ENCODE measurements at regions not wholly inside any gene's neighbourhood (a gene's known extent, or its start where the extent isn't known, plus 50 kb on each side); places are given as distances from the start of the nearest gene placed in this dataset.

DNA sequence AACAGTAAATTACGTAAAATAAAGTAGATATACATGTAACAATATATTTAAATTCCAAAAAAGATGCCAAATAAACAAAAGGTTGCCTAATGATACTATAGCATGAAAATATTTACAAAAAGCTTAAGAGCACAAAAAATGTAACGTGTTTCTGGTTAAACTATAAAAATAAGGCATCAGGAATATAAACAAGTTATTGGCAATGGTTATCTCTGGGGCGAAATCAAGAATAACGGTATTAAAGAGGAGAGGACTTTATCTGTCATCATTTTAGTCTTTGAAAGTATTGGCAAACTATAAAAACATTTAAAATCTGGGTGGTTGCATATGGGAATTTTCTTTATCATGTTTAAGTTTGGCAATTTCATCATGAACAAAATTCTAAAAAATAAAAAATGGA lies 1599.2 kb downstream of the MAT2B start:
- no peak for DNase-seq (ENCODE audit: low spot score)

DNA sequence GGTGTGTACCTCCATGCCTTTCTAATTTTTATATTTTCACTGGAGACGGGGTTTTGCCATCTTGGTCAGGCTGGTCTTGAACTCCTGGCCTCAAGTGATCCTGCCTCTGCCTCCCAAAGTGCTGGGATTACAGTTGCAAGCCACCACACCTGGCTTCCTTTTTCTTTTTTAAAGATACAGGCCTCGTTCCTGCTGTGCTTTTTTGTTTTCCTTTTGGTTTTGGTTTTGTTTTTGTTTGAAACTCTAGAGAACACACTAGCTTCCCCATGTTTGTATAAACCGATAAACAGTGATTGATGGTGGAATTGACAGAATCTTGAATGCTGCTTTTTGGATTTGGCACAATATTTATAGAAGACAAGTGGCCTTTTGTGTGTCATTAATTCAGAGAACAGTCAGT lies 1603.4 kb downstream of the MAT2B start:
- no peak for DNase-seq (ENCODE audit: low spot score)

DNA sequence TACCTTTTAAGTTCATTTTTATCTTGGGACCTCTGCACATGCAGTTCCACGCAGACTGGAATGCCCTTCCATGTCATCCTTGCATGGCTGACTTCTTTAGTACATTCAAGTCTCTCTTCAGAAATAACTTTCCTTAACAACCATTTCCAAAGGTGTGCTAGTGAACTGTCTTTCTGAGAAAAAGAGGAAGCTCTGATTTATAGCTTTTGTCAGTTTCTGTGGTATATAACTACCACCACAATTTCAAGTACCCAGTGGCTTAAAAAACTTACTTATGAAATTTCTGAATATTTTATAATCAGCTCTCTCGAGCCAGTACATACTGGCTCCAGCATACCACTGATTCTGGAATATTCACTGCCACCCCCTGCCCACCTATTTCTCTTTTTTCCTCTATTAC lies 1613.8 kb downstream of the MAT2B start:
- no peak for DNase-seq (ENCODE audit: low spot score)

DNA sequence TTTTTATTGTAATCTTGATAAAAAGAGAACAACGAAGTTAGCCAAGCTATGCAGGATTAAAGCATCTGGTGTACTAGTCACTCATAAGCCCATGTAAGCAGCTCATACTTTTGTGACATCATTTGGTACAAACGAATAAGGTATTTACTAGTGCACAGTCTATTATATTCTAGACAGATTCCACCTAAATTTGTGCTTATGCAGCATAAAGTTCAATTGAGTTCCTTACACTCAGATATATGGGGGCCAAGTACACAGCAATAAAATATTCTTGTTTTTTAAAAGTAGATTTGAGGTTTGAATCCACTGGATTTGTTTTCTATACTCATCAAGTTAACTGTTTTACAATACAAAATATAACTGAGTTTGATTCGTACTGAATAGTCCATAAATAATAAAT lies 1621.2 kb downstream of the MAT2B start:
- DNase-seq (ENCODE audit: low spot score): no peak

DNA sequence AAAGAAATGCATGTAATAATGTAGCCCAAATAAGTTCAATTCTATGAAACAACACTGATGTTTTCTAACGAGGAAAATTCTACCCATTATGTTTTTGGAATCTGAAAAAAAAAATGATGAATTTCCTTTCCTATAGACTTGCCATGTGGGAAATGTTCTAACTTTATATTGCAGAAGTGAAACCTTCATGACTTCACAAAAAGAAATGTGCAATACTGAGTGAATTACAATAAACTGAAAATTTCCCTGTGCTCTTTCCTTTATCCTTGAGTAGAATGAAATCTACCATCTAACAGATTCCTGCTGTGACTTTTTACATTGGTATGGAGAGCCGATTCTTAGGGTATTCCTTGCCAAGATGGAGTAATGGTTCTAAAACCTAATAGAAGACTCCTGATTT lies 1622.5 kb downstream of the MAT2B start:
- no peak for DNase-seq (ENCODE audit: low spot score)

DNA sequence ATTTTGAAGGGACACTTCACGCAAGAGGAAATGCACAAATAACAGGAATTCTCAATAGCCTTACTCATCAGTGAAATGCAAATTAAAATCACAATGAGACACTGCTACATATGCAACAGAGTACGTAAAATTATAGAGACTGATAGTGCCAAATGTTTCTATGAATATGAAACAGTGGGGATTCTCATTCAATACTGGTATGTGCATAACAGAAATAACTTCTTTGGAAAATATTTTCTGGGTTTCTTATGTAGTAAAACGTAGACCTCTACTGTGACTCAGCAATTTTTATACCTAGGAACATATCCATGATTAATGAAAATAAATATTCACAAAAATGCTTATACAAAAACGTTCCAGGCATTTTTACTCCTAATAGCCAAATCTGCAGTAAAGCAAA lies 1625.2 kb downstream of the MAT2B start:
- no peak for DNase-seq (ENCODE audit: low spot score)

DNA sequence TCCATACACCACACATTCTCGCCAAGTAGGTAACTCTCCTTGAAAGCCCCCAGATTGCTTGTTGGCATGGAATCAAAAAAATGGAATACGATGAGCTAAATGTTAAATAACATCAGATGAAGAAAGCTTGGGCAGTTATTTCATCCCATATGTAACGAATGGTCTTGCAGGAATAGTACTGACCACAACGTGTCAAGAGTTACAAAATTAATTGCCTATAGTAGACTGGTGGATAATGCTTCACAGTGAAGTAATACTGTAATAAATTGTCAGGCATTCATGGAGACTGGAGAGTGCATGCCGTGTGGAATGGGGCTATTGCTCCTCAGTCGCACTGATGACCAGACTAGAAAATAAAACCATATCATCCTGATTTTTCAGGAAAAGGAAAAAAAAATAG lies 1628.7 kb downstream of the MAT2B start:
- DNase-seq (ENCODE audit: low spot score): no peak

DNA sequence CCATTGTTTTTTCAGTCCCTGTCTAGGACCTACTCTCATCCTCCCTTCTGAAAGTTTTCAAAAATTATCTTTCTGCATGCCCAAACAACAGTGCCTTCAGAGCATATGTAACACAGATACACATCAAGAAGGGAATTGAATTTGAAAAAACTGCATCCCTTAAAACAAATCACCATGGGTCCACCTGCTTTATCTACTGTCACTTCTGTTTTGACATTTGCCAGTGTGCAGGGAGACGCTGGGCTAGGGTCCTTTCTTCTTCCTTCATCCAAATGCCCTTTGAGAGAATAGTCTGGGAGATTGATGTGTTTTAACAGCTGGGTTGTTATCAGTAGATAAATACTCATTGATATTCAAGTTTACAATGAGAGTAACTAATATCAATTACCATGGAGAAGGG lies 1630.1 kb downstream of the MAT2B start:
- DNase-seq (ENCODE audit: low spot score): no peak

DNA sequence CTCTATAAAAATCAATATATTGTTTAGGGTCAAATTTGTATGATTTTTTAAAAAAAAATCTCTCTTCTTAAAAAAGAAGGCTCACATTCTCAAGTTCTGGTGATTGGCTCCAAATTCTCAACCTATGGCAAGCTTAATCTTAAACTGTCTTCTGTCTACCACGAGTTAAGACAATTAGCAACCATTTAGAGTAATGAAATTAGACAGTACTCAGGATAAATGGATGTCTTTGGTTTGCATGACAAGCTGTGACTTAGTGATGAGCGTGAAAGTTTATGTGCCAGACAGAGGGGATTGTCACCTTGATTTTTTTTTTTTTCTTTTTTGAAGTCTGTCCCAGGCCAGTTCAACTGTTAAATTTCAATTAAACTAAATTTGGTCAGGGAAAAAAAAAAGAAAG lies 1632.3 kb downstream of the MAT2B start:
- no peak for DNase-seq (ENCODE audit: low spot score)

DNA sequence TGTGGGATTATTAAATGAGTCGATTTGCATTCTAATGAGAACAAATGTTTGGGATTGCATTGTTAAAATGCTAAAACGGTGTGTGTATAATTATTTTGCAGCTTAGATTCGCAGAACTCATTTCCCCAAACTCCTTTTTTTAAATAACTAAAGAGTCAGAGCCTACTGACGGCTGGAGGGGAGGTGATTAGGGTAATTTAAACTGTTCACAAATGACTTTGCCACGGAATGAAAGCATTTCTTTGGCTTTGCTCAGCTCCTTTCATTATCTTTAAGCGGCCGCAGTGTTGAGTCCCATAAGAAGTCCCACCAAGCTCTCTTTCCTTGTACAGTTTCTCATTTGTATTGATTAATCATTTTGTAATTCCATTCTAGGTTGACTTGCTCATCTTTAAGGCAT lies 1632.8 kb downstream of the MAT2B start:
- no peak for DNase-seq (ENCODE audit: low spot score)

DNA sequence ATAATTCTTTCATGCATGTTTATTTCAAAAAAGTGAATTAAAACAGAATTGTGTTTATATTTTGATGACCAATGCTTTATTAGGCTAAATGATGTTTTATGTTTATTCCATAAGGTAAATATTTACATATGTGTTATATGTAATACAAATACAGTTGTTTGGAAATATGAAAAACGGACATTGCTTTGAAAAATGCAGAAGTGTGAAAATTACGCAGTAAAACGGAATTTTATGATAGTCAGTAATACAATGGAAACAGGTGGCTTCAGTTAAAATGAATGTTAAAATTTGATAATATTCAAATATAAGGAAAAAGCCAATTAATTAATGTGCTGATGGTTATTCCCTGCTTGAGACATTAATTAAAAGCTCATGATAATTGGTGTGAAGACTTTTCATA lies 1633.8 kb downstream of the MAT2B start:
- no peak for DNase-seq (ENCODE audit: low spot score)

DNA sequence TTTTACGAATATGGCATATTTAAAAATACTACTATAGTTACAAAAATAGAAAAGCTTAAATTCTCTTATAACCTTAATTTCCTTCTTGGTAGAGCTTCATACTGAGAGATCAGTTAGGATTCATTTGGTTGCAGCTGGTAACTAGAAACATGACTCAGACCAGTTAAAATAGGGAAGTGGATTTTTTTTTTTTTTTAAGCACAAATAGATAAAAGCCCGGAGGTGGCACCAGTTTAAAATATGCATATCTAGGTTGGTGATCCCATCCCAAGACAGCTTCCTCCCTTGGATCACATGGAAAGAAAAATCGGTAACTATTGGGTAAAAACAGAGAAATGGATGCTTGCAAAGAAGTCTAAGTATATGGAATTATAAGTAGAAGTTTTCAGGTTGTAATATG lies 1634.3 kb downstream of the MAT2B start:
- no peak for DNase-seq (ENCODE audit: low spot score)

DNA sequence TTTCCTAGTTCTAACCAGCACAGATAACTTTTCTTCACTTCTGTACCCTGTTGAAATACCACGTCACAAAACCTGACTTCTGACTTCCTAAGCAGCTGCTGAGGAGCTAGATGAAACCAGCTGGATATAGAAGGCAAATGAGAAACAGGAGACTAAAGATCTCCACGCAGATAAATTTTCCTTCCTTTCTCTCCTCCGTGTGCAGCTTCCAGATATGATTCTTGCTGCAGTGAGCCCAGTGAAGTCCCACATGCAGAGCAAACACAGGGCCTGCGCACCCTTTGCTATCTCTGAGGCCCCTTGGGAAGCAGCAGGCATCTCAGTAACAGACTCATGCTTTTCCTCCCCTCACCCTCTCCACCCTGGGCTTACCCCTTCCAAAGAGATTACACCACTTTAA lies 1638.3 kb downstream of the MAT2B start:
- DNase-seq (ENCODE audit: low spot score): no peak

DNA sequence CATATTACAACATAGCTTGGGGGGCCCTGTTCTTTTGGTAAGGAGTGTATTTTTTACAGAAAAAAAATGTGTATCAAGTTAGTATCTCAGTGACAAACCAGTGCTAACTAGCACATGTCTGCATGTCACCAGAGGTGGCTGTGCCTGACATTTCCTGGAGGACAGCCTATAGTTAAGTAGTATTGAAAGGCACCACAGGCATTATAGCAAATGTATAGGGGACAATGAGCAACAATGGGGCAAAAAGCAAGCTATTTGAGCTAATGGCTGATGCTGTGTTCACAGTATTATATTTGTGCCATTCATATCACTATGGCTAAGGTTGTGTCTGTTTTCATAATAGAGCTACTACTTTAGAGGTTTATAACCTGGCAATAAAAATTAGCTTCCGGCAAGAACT lies 1644.0 kb downstream of the MAT2B start:
- no peak for DNase-seq (ENCODE audit: low spot score)

DNA sequence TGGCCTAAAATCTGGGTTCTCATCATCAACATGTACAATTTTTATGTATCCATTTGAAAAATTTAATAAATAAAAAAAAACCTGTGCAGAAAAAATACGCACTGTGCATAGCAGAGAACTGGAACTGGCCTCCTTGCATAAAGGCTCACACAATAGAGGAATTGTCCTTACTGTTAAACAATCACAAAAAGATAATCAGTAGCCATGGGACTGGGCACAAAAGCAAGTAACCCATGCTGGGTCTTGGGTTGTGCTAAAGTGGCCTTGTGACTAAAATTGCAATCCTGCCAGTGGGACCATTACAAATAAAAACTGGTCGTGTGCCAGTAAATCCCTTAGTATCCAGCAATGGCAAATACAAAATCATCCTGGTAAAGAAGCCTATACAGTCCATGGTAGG lies 1646.6 kb downstream of the MAT2B start:
- no peak for DNase-seq (ENCODE audit: low spot score)

DNA sequence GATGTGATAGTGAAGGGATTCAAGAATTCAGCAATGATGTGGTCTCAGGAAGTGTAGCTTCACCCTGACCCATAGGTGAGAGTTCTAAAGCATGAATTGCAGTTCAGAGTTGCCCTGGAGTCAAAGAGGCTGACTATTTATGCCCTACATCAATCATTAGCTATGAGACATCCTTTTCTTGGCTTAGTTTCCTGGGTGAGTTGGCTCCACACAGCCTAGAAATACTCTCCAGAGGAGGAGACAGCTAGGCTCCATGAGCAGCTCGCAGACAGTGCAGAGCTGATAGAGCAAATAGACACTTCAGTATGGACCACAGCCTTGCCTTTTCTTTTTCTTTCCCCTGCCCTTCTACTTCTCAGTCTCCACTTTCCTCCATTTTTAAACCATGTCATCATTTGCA lies 1651.8 kb downstream of the MAT2B start:
- no peak for DNase-seq (ENCODE audit: low spot score)

DNA sequence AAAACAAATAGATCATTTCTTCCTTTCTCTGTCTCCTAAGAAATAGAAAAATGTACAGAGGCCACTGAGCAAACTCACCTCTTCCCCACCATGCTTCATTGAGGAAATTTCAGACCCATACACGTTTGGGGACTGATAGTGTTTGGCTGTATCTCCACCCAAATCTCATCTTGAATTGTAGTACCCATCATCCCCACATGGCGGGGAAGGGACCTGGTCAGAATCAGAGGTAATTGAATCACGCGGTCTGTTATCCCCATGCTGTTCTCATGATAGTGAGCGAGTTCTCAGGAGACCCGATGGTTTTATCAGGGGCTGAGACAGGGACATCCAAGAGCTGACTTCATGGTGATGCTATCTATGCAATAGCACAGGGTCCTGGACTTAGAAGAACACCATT lies 1655.8 kb downstream of the MAT2B start:
- no peak for DNase-seq (ENCODE audit: low spot score)

DNA sequence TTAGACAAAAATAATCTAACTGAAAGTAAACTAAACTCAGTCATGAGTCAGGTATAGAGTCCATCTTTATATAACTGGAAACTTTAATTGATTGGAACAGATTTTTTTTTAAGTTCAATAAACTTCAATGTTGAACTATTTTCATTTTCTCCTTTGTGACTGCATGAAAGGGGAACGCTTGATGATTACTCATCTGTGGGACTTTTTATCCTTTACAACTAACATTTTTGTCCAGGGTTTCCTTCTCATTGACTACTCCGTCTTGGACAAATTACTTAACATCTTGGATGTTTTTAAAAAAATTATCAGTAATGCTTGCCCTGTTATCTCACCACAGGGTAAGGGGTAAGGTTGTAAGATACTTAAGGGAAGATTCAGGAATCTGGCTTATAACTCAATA lies 1658.4 kb downstream of the MAT2B start:
- DNase-seq (ENCODE audit: low spot score): no peak

DNA sequence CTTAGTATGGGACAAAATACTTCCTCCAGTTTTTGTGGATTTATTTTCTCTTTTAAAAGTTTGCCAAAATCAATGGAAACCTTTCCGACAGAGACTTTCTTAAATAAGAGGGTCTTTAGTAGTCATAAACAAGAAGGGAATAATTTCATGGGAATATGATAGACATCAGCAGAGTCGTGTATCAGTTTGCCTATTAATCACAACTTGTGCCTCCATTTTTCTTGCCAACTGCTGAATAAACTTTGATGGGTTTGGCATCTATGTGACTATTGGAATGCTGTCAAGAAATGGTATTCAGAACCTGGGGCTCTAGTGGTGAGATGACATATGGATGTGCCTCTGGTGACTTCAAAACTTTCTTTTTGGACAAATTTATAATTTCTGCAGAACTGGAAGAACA lies 1668.2 kb downstream of the MAT2B start:
- no peak for DNase-seq (ENCODE audit: low spot score)

DNA sequence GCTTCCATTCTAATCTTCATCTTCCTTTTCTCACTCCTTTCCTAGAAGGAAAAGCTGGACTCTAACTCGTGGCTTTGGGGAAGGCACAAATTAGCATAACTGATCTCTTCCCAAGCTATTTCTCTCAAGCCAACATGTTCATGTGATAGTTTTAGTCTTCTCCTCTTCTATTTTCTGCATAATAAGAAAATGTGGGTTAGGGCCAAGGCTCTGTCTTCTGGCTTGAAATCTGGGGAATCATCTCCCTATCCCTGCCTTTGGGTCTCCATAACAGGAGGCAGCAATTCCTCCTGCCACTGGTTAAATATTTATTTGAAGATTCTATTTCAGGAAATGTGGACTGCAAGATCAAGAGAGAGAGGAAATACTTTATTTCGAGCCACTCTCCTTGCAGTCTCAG lies 1669.6 kb downstream of the MAT2B start:
- no peak for DNase-seq (ENCODE audit: low spot score)

DNA sequence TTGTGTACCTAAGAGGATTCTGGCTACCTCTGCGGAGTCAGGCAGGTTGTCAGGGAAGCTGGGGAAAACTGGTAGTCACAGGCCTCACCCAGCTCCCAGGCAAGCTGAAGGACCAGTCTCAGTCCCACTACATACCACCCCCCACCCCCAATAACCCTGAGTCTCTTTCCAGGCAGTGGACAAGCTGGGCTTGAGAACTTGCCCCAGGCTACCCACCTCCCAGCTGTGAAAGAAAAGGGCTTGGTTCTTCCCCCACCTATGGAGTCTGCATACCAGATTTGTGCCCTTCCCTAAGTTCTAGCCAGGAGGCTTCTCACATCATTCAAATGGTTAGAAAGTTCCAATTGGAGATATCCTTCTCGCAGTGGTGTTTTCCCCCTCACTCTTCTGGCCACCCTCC lies 1678.8 kb downstream of the MAT2B start:
- DNase-seq (ENCODE audit: low spot score): no peak

DNA sequence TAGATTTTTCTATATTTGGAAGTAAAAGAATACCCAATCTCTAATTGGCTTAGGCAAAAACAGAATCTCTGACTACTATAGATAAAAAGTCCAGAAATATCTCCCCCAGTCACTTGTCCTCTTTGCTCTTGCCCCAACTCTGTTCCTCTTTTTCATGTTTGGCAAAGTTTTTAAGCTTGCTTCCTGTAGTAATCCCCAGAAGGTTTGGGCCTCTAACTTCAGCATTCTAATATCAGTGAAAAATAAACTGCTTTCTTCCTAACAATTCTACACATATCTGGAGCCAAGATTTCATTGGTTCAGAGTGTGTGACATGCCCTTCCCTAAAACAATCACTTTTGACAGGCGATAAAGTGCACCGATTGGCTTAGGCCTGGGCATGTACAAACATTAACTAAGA lies 1680.3 kb downstream of the MAT2B start:
- DNase-seq (ENCODE audit: low spot score): no peak

DNA sequence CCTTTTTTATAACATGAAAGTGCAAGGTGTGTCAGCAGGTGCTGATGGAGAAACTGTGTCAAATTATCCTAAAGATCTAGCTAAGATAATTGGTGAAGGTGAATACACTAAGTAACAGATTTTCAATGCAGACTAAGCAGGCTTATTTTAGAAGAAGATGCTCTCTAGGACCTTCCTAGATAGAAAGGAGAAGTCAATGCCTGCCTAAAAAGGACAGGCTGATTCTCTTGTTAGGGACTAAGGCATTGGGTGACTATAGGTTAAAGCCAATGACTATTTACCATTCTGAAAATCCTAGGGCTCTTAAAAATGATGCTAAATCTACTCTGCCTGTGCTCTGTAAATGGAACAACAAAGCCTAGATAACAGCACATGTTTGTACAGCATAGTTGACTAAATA lies 1682.4 kb downstream of the MAT2B start:
- DNase-seq (ENCODE audit: low spot score): no peak

DNA sequence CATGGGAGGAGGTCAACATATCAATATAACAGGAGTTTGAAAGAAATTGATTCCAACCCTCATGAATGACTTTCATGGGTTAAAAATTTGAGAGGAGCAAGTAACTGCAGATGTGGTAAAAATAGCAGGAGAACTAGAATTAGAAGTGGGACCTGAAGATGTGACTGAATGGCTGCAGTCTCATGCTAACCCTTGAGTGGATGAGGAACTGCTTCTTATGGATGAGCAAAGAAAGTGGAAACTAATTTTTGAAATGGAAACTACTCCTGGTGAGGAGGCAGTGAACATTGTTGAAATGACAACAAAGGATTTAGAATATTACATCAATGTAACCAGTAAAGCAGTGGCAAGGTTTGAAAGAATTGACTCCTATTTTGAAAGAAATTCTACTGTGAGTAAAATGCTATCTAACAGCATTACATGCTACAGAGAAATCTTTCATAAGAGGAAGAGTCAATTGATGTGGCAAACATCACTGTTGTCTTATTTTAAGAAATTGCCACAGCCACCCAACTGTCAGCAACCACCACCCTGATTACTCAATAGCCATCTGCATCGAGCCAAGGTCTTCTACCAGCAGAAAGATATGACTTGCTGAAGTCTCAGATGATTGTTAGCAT lies 1683.2 kb downstream of the MAT2B start:
- no peak for DNase-seq (ENCODE audit: low spot score)

DNA sequence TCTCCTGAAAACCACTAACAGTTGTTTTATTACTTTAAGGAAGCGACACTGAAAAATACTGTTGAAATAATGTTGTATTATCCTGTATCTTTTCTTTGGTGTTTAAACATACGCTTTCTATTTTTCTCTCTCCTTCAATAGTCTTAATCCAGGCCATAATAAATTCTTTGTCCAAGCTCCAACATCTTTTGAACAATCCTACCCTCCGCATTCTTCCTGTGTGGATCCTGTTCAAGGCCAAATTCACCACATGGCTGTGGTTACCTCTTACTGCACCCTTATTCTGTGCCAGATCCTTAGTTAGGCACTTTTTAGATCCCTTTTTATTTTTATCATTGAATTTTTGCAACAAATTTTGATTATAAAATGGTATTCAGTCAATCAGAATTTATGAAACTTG lies 1691.5 kb downstream of the MAT2B start:
- DNase-seq (ENCODE audit: low spot score): no peak

All from COLO829 (cell line).